Stimulated activated CD4-positive, alpha-beta T cell treated with anti-CD3 and anti-CD28 coated beads, Interleukin-1b, Interleukin-23, amount 100 ng/mL, for 4 hours (primary cell): ENCODE measurements at regions not wholly inside any gene's neighbourhood (a gene's known extent, or its start where the extent isn't known, plus 50 kb on each side); places are given as distances from the start of the nearest gene placed in this dataset.
A peak's percentile ranks its signal among the peaks of the same experiment; 100 is the strongest.

Experiments
- DNase-seq, 2 donors: peaks; one replicate each; pipeline ENCODE4 v3.0.0-alpha.2; 2020; ENCODE audit warnings: low read depth in 2 of 2

DNA sequence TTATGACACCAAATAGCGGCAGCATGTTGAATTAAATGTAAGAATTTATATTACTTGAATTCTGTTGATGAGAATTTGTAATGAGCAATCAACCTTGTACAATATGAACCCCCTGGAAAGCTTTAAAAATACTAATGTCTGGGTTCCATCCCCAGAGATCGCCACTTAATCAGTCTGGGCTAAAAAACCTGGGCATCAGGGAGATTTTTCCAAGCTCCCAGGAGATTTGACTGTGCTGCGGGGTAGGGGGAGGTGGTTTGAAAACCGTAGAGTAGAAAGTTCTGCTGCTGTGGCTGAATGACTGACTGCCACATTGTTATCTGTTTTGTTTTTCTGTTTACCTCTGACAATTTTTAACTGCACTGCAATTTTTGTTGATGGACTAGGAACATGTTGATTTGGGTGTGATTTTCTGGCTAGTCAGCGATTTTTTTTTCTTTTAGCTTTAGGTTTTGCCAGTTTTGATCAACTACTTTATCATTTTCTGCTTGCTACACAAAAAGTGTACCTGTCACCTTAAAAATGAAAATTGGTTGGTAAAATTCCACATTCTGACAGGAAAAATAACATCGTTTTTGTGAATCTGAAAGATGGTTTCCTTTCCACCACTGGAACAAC is 79.3 kb downstream of the PCTP start:
- DNase-seq: no peak

DNA sequence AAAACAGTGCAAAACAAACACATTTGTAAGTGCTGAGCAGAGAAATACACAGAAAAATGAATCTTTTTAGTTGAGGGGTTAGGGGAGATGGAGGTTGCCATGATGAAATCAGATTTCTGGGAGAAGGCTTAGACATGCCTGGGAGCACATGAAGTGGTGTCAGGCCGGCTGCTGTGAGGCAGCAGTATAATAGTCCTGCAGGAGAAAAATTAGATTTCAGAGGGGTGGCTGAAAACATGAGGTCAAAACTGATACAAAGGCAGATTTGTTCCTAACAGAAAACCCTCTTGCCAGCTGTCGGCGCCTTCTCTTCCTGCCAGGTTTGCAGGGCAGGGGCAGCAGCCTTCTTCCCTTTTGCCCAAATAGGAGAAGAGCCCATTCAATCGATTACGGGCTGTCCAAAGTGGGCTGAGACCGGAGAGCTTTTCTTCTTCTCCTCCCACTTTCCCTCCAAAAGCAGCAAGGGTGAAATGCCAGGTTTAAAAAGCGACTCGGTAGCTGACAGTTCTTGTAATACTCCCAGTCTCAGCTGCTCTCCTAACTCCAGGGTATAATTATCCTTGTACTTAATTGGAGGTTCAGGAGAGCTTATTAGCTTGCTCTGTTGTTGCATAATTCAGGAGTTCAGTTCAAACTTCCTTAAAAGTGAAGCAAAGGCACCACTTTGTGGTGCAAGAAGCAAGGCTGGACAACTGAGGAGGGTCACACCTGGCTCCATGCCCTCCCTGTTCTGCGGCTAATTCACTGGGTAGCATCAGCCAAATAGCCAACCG is 80.0 kb downstream of the PCTP start:
- DNase-seq: no peak

DNA sequence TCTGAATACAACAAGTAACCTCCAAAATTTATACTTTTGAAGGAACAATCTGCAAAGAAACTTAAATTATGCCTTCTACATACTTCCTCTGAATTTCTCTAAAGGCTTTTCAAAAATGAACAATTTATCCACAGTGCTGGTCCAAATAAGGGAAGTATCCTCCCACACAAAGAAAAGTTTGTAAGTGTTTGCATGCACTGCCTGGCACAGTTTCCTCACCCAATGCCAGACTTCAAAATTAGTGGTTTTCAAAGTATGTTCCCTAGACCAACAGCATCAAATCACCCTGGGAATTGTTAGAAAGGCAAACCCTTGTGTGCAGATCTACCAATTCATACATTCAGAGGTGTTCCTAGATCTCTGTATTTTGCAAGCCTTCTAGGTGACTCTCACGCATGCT is 82.5 kb downstream of the PCTP start:
- no peak for DNase-seq

DNA sequence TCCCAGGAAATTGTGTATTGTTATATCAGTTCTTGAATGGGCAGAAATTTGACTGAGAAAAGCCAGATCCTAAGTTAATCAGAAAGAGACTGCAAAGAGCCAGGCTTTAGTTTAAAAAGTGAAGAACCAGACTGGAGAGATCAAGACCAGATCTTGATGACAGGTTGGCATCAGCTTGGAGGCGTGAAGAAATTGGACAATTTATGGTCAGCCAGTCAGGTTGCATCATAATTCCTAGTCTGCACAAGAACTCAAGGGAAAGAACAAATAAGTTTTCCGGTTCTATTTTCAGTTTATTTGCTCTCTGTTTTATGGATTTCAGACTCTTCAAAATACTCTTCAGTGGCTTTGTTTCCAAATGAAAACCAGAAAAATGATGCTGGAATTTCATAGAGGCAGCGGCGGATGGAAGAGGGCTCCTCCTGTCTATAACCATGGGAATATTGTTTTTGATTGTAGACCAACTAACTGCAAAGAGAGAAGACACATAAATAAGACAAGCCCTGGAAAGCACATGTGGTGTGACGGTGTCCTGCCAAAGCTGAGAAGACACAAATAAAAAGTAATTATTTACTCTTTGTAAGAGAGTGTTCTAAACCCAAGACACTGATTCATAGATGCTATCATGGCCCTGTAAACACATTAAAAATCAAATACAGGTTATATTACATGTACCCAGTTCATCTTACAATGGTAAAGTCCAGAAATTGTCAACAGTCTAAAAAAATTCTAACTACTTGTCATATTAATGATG is 91.7 kb downstream of the PCTP start:
- DNase-seq: no peak

- no peak for DNase-seq
Observed at GRCh38 chr17:55843785-55844184, 92.9 kb downstream of the PCTP start.

GRCh38 chr17:55845385-55845784 is 94.5 kb downstream of the PCTP start:
- DNase-seq: peak in 1 of 2 donors; percentile 1

- DNase-seq: no peak
Observed at GRCh38 chr17:55846745-55847144, 95.9 kb downstream of the PCTP start.

GRCh38 chr17:55852734-55853133 is 101.9 kb downstream of the PCTP start:
- DNase-seq: no peak

- no peak for DNase-seq
Observed at GRCh38 chr17:55859301-55859795, 108.5 kb downstream of the PCTP start.

DNA sequence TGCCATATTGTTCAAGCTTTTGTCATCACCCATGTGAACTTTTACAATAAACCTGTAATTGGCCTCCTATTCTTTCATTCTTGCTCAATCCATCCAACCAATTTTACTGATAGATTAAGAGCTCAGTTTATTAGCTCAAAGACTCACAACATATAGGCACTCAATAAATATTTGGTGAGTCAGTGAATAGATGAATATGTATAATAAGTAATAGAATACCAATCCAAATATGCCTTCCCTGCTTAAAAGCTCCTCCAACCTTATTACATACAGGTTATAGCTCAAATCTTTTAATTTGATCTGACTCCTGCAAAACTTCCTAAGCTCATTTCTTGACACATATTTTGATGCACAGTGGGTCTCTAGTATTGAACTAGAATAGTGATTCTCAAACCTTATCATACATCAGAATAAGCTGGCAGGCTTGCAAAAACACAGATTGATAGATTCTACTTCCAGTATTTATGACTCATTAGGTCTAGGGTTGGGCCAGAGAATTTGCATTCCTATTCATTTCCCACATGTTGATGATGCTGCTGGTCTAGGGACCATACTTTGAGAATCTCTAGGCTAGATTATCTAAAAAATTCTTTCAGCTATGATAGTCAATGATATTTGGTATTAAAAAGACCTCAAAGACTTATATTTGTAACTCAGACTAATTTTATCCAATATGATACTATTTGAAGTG is 114.4 kb downstream of the PCTP start:
- DNase-seq: no peak

DNA sequence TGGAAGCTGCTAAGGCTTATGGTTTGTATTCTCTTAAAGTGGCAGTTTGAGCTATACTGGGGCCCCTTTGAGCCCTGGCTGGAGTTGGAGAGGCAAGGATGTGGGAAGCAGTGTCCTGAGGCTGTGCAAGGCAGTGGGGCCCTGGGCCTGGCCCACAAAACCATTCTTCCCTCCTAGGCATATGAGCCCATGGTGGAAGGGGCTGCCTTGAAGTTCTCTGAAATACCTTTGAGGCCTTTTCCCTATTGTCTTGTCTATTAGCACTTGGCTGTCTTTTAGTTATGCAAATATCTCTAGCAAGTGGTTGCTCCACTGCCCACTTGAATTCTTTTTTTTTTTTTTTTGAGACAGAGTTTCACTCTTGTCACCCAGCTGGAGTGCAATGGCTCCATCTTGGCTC is 119.2 kb downstream of the PCTP start:
- DNase-seq: no peak

- no peak for DNase-seq
Observed at GRCh38 chr17:55872374-55872773, 121.5 kb downstream of the PCTP start.

- no peak for DNase-seq
Observed at GRCh38 chr17:55873017-55873758, 122.3 kb downstream of the PCTP start.

DNA sequence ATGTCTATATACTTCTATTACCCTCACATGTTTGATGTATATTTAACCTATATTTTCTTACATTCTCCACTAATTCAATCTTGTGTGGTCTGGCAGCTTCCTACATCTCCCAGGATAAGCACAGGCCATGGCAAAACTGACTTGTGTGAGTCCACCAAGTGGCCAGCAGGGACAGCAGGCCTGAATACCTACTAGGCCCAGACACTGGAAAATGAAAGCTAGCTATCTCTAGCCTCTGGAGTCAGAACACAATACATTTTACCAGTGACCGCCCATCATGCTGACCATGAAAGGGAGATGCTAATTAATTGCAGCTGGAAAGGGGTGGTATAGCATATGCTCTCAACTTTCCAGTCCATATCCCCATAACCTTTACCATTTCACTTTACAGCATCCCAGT is 132.3 kb downstream of the PCTP start:
- DNase-seq: no peak

DNA sequence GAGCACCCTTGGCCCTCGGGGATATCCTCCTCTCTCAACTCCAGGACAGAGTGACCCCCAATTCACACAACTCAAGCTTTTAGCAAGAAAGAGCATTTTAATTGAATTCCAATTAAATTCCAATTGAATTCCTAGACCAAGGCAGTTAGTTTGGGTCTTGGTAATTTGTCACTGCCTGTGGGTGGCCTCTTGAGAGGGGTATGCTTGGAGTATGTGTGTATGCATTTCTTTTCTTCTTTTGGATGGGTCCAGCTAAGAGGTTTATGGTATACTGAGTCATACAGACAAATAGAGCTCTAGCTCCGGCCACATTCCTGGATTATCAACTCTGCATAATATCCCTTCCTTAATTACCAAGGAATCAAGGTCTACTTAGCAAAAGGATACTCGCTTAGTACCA is 136.7 kb downstream of the PCTP start:
- no peak for DNase-seq

GRCh38 chr17:55889271-55889670 is 138.4 kb downstream of the PCTP start:
- no peak for DNase-seq

GRCh38 chr17:55895112-55895759 is 144.4 kb downstream of the PCTP start:
- DNase-seq: no peak

DNA sequence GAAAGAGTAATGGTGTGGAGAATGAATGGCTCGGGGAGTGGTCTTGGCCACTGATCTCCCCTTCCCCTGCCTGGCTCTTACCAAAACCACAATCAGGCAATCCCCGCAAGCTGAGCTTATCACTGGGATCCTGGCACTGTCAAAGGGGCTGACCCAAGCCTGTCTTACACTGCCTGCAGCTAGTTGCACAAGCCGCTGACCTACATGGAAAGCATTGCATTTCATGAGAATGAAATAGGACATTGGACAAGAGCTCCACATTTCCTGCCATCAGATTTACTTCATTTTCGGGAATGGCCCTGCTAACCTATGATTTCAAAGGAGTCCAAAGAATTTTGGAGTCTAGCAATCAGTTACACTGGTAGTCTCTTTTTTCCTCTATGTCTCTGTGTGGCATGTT is 146.4 kb downstream of the PCTP start:
- DNase-seq: no peak

GRCh38 chr17:55898195-55898594 is 147.3 kb downstream of the PCTP start:
- DNase-seq: no peak

- DNase-seq: no peak
Observed at GRCh38 chr17:55900188-55900587, 149.3 kb downstream of the PCTP start.
